ENCODE measurements at regions not wholly inside any gene's neighbourhood (a gene's known extent, or its start where the extent isn't known, plus 50 kb on each side); places are given as distances from the start of the nearest gene placed in this dataset.

GRCh38 chr9:27985714-27986113 lies 412.4 kb upstream of the C9orf72 start:
- Histone ChIP-seq H3K27ac (ENCODE audit: low read depth, low read length) (no peak overlapping the region), H4K91ac (ENCODE audit: low read depth, low read length) (no peak overlapping the region), H2AFZ (ENCODE audit: insufficient read depth, low read length, poor library complexity) (no peak overlapping the region), H3K9me3 (ENCODE audit: insufficient read depth, low read depth, low read length) (no peaks in the 10 kb centered on the region), H3K4ac (ENCODE audit: low read depth, low read length) (no peak overlapping the region), H2AK5ac (ENCODE audit: low read length) (no peak overlapping the region), H3K79me1 (ENCODE audit: low read length) (no peaks in the 10 kb centered on the region), H3K23ac (ENCODE audit: low read length) (no peak overlapping the region), H3K4me1 (ENCODE audit: control insufficient read depth in 1 of 2, insufficient read depth in 2 of 2, low read length in 2 of 2) (no peaks in the 10 kb centered on the region), H3K18ac (ENCODE audit: low read length) (no peak overlapping the region), H2BK120ac (ENCODE audit: insufficient read depth, low read length, poor library complexity) (no peak overlapping the region), H3K36me3 (ENCODE audit: control insufficient read depth in 1 of 2, insufficient read depth in 2 of 2, low read length in 2 of 2) (no peaks in the 10 kb centered on the region), H4K12ac (ENCODE audit: low read depth, low read length) (no peak overlapping the region), H2BK5ac (ENCODE audit: low read depth, low read length, poor library complexity) (no peak overlapping the region), H3K4me2 (ENCODE audit: low read length) (no peak overlapping the region), H3K27me3 (ENCODE audit: insufficient read depth, low read length) (no peaks in the 10 kb centered on the region), H3K79me2 (ENCODE audit: control insufficient read depth, insufficient read depth, low read length, poor library complexity) (no peaks in the 10 kb centered on the region), H3K9ac (ENCODE audit: low read length) (no peak overlapping the region), H2BK12ac (ENCODE audit: low read length) (no peak overlapping the region), H4K8ac (ENCODE audit: low read depth, low read length) (no peak overlapping the region), H3K4me3 (ENCODE audit: low read depth, low read length) (no peak overlapping the region), H3K14ac (ENCODE audit: low read length) (no peak overlapping the region)
- WGBS (ENCODE audit: extremely low coverage, insufficient coverage, insufficient read length), result no CpG with 5 or more reads among the region's 1 CpG
- DNase-seq, result no peak

GRCh38 chr9:27990524-27990923 lies 417.2 kb upstream of the C9orf72 start:
- H3K9ac ChIP-seq (ENCODE audit: low read length), result no peak overlapping the region
- no peaks in the 10 kb centered on the region for H3K36me3 ChIP-seq (ENCODE audit: control insufficient read depth in 1 of 2, insufficient read depth in 2 of 2, low read length in 2 of 2)
- H3K4me3 ChIP-seq (ENCODE audit: low read depth, low read length), result no peak overlapping the region
- H3K4me1 ChIP-seq (ENCODE audit: control insufficient read depth in 1 of 2, insufficient read depth in 2 of 2, low read length in 2 of 2), result no peaks in the 10 kb centered on the region
- no peaks in the 10 kb centered on the region for H3K79me1 ChIP-seq (ENCODE audit: low read length)
- no peak overlapping the region for H3K18ac ChIP-seq (ENCODE audit: low read length)
- H2BK5ac ChIP-seq (ENCODE audit: low read depth, low read length, poor library complexity), result no peak overlapping the region
- H4K91ac ChIP-seq (ENCODE audit: low read depth, low read length), result no peak overlapping the region
- no peak overlapping the region for H2AK5ac ChIP-seq (ENCODE audit: low read length)
- H3K14ac ChIP-seq (ENCODE audit: low read length), result no peak overlapping the region
- no peaks in the 10 kb centered on the region for H3K79me2 ChIP-seq (ENCODE audit: control insufficient read depth, insufficient read depth, low read length, poor library complexity)
- no CpG with 5 or more reads among the region's 2 CpGs for WGBS (ENCODE audit: extremely low coverage, insufficient coverage, insufficient read length)
- H4K12ac ChIP-seq (ENCODE audit: low read depth, low read length), result no peak overlapping the region
- H3K27me3 ChIP-seq (ENCODE audit: insufficient read depth, low read length), result no peaks in the 10 kb centered on the region
- no peak for DNase-seq
- no peak overlapping the region for H2AFZ ChIP-seq (ENCODE audit: insufficient read depth, low read length, poor library complexity)
- no peak overlapping the region for H4K8ac ChIP-seq (ENCODE audit: low read depth, low read length)
- no peak overlapping the region for H2BK120ac ChIP-seq (ENCODE audit: insufficient read depth, low read length, poor library complexity)
- no peaks in the 10 kb centered on the region for H3K9me3 ChIP-seq (ENCODE audit: insufficient read depth, low read depth, low read length)
- no peak overlapping the region for H2BK12ac ChIP-seq (ENCODE audit: low read length)
- H3K27ac ChIP-seq (ENCODE audit: low read depth, low read length), result no peak overlapping the region
- H3K4me2 ChIP-seq (ENCODE audit: low read length), result no peak overlapping the region
- H3K23ac ChIP-seq (ENCODE audit: low read length), result no peak overlapping the region
- H3K4ac ChIP-seq (ENCODE audit: low read depth, low read length), result no peak overlapping the region

GRCh38 chr9:27991221-27991620 lies 417.9 kb upstream of the C9orf72 start:
- H3K4me1 ChIP-seq (ENCODE audit: control insufficient read depth in 1 of 2, insufficient read depth in 2 of 2, low read length in 2 of 2), result no peaks in the 10 kb centered on the region
- no peak overlapping the region for H3K4ac ChIP-seq (ENCODE audit: low read depth, low read length)
- no peak overlapping the region for H3K18ac ChIP-seq (ENCODE audit: low read length)
- H3K79me1 ChIP-seq (ENCODE audit: low read length), result no peaks in the 10 kb centered on the region
- no peak overlapping the region for H3K27ac ChIP-seq (ENCODE audit: low read depth, low read length)
- no peak overlapping the region for H2BK120ac ChIP-seq (ENCODE audit: insufficient read depth, low read length, poor library complexity)
- no peak overlapping the region for H4K12ac ChIP-seq (ENCODE audit: low read depth, low read length)
- no peak overlapping the region for H2AK5ac ChIP-seq (ENCODE audit: low read length)
- H3K14ac ChIP-seq (ENCODE audit: low read length), result no peak overlapping the region
- WGBS (ENCODE audit: extremely low coverage, insufficient coverage, insufficient read length), result no CpG with 5 or more reads among the region's 5 CpGs
- DNase-seq, result no peak
- no peaks in the 10 kb centered on the region for H3K27me3 ChIP-seq (ENCODE audit: insufficient read depth, low read length)
- H3K36me3 ChIP-seq (ENCODE audit: control insufficient read depth in 1 of 2, insufficient read depth in 2 of 2, low read length in 2 of 2), result no peaks in the 10 kb centered on the region
- no peak overlapping the region for H3K23ac ChIP-seq (ENCODE audit: low read length)
- H4K8ac ChIP-seq (ENCODE audit: low read depth, low read length), result no peak overlapping the region
- no peak overlapping the region for H3K4me3 ChIP-seq (ENCODE audit: low read depth, low read length)
- no peak overlapping the region for H2BK5ac ChIP-seq (ENCODE audit: low read depth, low read length, poor library complexity)
- no peak overlapping the region for H3K4me2 ChIP-seq (ENCODE audit: low read length)
- no peak overlapping the region for H4K91ac ChIP-seq (ENCODE audit: low read depth, low read length)
- no peak overlapping the region for H2AFZ ChIP-seq (ENCODE audit: insufficient read depth, low read length, poor library complexity)
- H2BK12ac ChIP-seq (ENCODE audit: low read length), result no peak overlapping the region
- H3K79me2 ChIP-seq (ENCODE audit: control insufficient read depth, insufficient read depth, low read length, poor library complexity), result no peaks in the 10 kb centered on the region
- H3K9ac ChIP-seq (ENCODE audit: low read length), result no peak overlapping the region
- H3K9me3 ChIP-seq (ENCODE audit: insufficient read depth, low read depth, low read length), result no peaks in the 10 kb centered on the region

GRCh38 chr9:28001096-28001495 lies 427.8 kb upstream of the C9orf72 start:
- Histone ChIP-seq H3K27me3 (ENCODE audit: insufficient read depth, low read length) (no peaks in the 10 kb centered on the region), H4K8ac (ENCODE audit: low read depth, low read length) (no peak overlapping the region), H3K14ac (ENCODE audit: low read length) (no peak overlapping the region), H3K9ac (ENCODE audit: low read length) (no peak overlapping the region), H2BK12ac (ENCODE audit: low read length) (no peak overlapping the region), H3K27ac (ENCODE audit: low read depth, low read length) (no peak overlapping the region), H3K36me3 (ENCODE audit: control insufficient read depth in 1 of 2, insufficient read depth in 2 of 2, low read length in 2 of 2) (no peaks in the 10 kb centered on the region), H2BK120ac (ENCODE audit: insufficient read depth, low read length, poor library complexity) (no peak overlapping the region), H3K4me1 (ENCODE audit: control insufficient read depth in 1 of 2, insufficient read depth in 2 of 2, low read length in 2 of 2) (no peaks in the 10 kb centered on the region), H3K23ac (ENCODE audit: low read length) (no peak overlapping the region), H3K79me2 (ENCODE audit: control insufficient read depth, insufficient read depth, low read length, poor library complexity) (no peaks in the 10 kb centered on the region), H2AK5ac (ENCODE audit: low read length) (no peak overlapping the region), H4K91ac (ENCODE audit: low read depth, low read length) (no peak overlapping the region), H2BK5ac (ENCODE audit: low read depth, low read length, poor library complexity) (no peak overlapping the region), H3K18ac (ENCODE audit: low read length) (no peak overlapping the region), H3K4ac (ENCODE audit: low read depth, low read length) (no peak overlapping the region), H2AFZ (ENCODE audit: insufficient read depth, low read length, poor library complexity) (no peak overlapping the region), H3K79me1 (ENCODE audit: low read length) (no peaks in the 10 kb centered on the region), H4K12ac (ENCODE audit: low read depth, low read length) (no peak overlapping the region), H3K4me3 (ENCODE audit: low read depth, low read length) (no peak overlapping the region), H3K4me2 (ENCODE audit: low read length) (no peak overlapping the region), H3K9me3 (ENCODE audit: insufficient read depth, low read depth, low read length) (no peaks in the 10 kb centered on the region)
- no peak for DNase-seq
- WGBS (ENCODE audit: extremely low coverage, insufficient coverage, insufficient read length), result no CpG with 5 or more reads among the region's 1 CpG
